Peyer's patch (tissue), 4 donors: ENCODE measurements at regions not wholly inside any gene's neighbourhood (a gene's known extent, or its start where the extent isn't known, plus 50 kb on each side); places are given as distances from the start of the nearest gene placed in this dataset.

ENCODE experiments used
- DNase-seq, 3 donors: peaks; one replicate each; pipeline ENCODE4 v3.0.0-alpha.2; 2017 to 2019
- H3K27ac ChIP-seq, 4 donors: fragments of 200-600 bp; sonication (generic); one replicate each; pipeline ENCODE4 v1.5.1; 2016 to 2019
- H3K27me3 ChIP-seq, 2 donors: fragments of 200-600 bp; sonication (generic); one replicate each; pipeline ENCODE4 v1.5.1; 2019
- H3K36me3 ChIP-seq, 3 donors: fragments of 200-600 bp; sonication (generic); one replicate each; pipeline ENCODE4 v1.5.1; 2016 to 2019
- H3K4me1 ChIP-seq, 4 donors: fragments of 200-600 bp; sonication (generic); one replicate each; pipeline ENCODE4 v1.5.1; 2016 to 2019
- H3K4me3 ChIP-seq, 4 donors: fragments of 200-600 bp; sonication (generic); 1 replicate in 3 of 4; 2 replicates in 1 of 4; pipeline ENCODE4 v1.5.1; 2016 to 2019; ENCODE audit warnings: mild to moderate bottlenecking in 1 of 4
- H3K9me3 ChIP-seq, 4 donors: fragments of 200-600 bp; sonication (generic); one replicate each; pipeline ENCODE4 v1.5.1; 2016 to 2019; ENCODE audit warnings: mild to moderate bottlenecking in 1 of 4
- CTCF ChIP-seq, 6 experiments: fragments of 450-650 bp in 4 of 6; fragments of 200-600 bp in 2 of 6; sonication (generic) in 1 of 6; IDR thresholded peaks; one replicate each; pipeline ENCODE4 v1.5.1; 2017 to 2019; ENCODE audit warnings: antibody characterized with exemption in 6 of 6, mild to moderate bottlenecking in 3 of 6, moderate library complexity in 1 of 6
- POLR2A ChIP-seq, 2 donors: fragments of 450-650 bp; IDR thresholded peaks; one replicate each; pipeline ENCODE4 v1.5.1; 2017; ENCODE audit warnings: antibody characterized with exemption in 2 of 2, mild to moderate bottlenecking in 2 of 2, moderate library complexity in 2 of 2

- DNase-seq = no peak
- TF ChIP-seq CTCF (IDR thresholded peaks at IDR 0.05) (no peak), POLR2A (IDR thresholded peaks at IDR 0.05) (no peak)
- Histone ChIP-seq H3K4me3 (no peak overlapping the region), H3K4me1 (no peaks in the 10 kb centered on the region), H3K9me3 (no peaks in the 10 kb centered on the region), H3K27me3 (no peaks in the 10 kb centered on the region), H3K27ac (no peak overlapping the region), H3K36me3 (no peaks in the 10 kb centered on the region)
Measured at GRCh38 chr2:234708091-234708683, 211.3 kb upstream of the ARL4C start.

- Histone ChIP-seq H3K9me3 (no peaks in the 10 kb centered on the region), H3K27ac (no peak overlapping the region), H3K27me3 (no peaks in the 10 kb centered on the region), H3K4me3 (no peak overlapping the region), H3K4me1 (no peaks in the 10 kb centered on the region), H3K36me3 (no peaks in the 10 kb centered on the region)
- DNase-seq = no peak
- TF ChIP-seq POLR2A (IDR thresholded peaks at IDR 0.05) (no peak), CTCF (IDR thresholded peaks at IDR 0.05) (no peak)
Measured at GRCh38 chr2:234706086-234706485, 209.2 kb upstream of the ARL4C start.

- no peak overlapping the region for H3K27ac ChIP-seq
- TF ChIP-seq POLR2A (IDR thresholded peaks at IDR 0.05) (no peak), CTCF (IDR thresholded peaks at IDR 0.05) (no peak)
- no peaks in the 10 kb centered on the region for H3K4me1 ChIP-seq
- no peaks in the 10 kb centered on the region for H3K36me3 ChIP-seq
- H3K27me3 ChIP-seq = no peaks in the 10 kb centered on the region
- H3K4me3 ChIP-seq = no peak overlapping the region
- no peak for DNase-seq
- H3K9me3 ChIP-seq = no peaks in the 10 kb centered on the region
Measured at GRCh38 chr2:234705108-234705507, 208.2 kb upstream of the ARL4C start.

- H3K36me3 ChIP-seq = no peaks in the 10 kb centered on the region
- no peak overlapping the region for H3K4me3 ChIP-seq
- no peaks in the 10 kb centered on the region for H3K4me1 ChIP-seq
- no peak overlapping the region for H3K27ac ChIP-seq
- no peak for DNase-seq
- TF ChIP-seq CTCF (IDR thresholded peaks at IDR 0.05) (no peak), POLR2A (IDR thresholded peaks at IDR 0.05) (no peak)
- H3K27me3 ChIP-seq = no peaks in the 10 kb centered on the region
- H3K9me3 ChIP-seq = no peaks in the 10 kb centered on the region
Measured at GRCh38 chr2:234703258-234703657, 206.4 kb upstream of the ARL4C start.

GRCh38 chr2:234702731-234703225 lies 205.9 kb upstream of the ARL4C start:
- H3K4me3 ChIP-seq = no peak overlapping the region
- TF ChIP-seq POLR2A (IDR thresholded peaks at IDR 0.05) = no peak
- TF ChIP-seq CTCF (IDR thresholded peaks at IDR 0.05) = no peak
- H3K4me1 ChIP-seq = no peaks in the 10 kb centered on the region
- no peaks in the 10 kb centered on the region for H3K27me3 ChIP-seq
- H3K9me3 ChIP-seq = no peaks in the 10 kb centered on the region
- no peak overlapping the region for H3K27ac ChIP-seq
- no peaks in the 10 kb centered on the region for H3K36me3 ChIP-seq
- no peak for DNase-seq

- no peak for TF ChIP-seq CTCF (IDR thresholded peaks at IDR 0.05)
- no peak for TF ChIP-seq POLR2A (IDR thresholded peaks at IDR 0.05)
Measured at GRCh38 chr2:234701841-234702240, 205.0 kb upstream of the ARL4C start.

More at GRCh38 chr2:234701841-234702240, 205.0 kb upstream of the ARL4C start:
- no peak for DNase-seq
- Histone ChIP-seq H3K4me1 (no peaks in the 10 kb centered on the region), H3K9me3 (peaks cover 0 to 8% (median 2%) of the 10 kb centered on the region in 4 donors), H3K36me3 (no peaks in the 10 kb centered on the region), H3K27ac (no peak overlapping the region), H3K4me3 (no peak overlapping the region), H3K27me3 (no peaks in the 10 kb centered on the region)
